ENCODE measurements at regions not wholly inside any gene's neighbourhood (a gene's known extent, or its start where the extent isn't known, plus 50 kb on each side); places are given as distances from the start of the nearest gene placed in this dataset. TPM values are rescaled to one million over a fixed set of nuclear protein-coding genes. Genes with fewer than 3 reads are reported as not detected.

DNA sequence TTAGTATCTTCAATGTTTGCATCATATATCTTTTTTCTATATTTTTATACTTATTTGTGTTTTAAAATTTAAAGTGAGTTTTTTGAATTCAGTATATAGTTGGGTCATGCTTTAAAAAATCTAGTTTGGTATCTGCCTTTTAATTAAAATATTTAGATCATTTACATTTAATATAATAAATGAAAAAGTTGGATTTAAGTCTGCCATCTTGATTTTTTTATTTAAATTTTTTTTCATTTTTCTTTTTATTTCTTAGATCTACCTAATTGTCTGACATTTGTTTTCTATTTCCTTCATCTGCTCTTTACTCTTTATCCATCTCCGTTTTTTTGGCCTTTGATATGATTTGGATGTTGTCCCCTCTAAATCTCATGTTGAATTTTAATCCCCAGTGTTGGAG, 50.0 kb upstream of the N4BP1 start:
- H3K79me2 ChIP-seq (ENCODE audit: insufficient read depth, low read length) = no peaks in the 10 kb centered on the region
- H3K4me2 ChIP-seq (ENCODE audit: insufficient read depth, low read length) = no peak overlapping the region
- DNase-seq (ENCODE audit: insufficient read length, low spot score, missing footprints) = no peak
- H3K36me3 ChIP-seq (ENCODE audit: insufficient read depth, low read length) = no peaks in the 10 kb centered on the region
- no peak overlapping the region for H3K4me3 ChIP-seq (ENCODE audit: insufficient read depth, low read length)
- no peak overlapping the region for H2AFZ ChIP-seq (ENCODE audit: low read length)
- H3K4me1 ChIP-seq (ENCODE audit: insufficient read depth, low read length) = no peaks in the 10 kb centered on the region
- no peak overlapping the region for H3K27ac ChIP-seq (ENCODE audit: low read depth, low read length)
- H3K27me3 ChIP-seq (ENCODE audit: insufficient read depth, low read length) = no peaks in the 10 kb centered on the region
- H4K20me1 ChIP-seq (ENCODE audit: insufficient read depth, low read length) = no peaks in the 10 kb centered on the region
- no peaks in the 10 kb centered on the region for H3K9me3 ChIP-seq (ENCODE audit: low read depth, low read length)
- TF ChIP-seq, protein P1, sequence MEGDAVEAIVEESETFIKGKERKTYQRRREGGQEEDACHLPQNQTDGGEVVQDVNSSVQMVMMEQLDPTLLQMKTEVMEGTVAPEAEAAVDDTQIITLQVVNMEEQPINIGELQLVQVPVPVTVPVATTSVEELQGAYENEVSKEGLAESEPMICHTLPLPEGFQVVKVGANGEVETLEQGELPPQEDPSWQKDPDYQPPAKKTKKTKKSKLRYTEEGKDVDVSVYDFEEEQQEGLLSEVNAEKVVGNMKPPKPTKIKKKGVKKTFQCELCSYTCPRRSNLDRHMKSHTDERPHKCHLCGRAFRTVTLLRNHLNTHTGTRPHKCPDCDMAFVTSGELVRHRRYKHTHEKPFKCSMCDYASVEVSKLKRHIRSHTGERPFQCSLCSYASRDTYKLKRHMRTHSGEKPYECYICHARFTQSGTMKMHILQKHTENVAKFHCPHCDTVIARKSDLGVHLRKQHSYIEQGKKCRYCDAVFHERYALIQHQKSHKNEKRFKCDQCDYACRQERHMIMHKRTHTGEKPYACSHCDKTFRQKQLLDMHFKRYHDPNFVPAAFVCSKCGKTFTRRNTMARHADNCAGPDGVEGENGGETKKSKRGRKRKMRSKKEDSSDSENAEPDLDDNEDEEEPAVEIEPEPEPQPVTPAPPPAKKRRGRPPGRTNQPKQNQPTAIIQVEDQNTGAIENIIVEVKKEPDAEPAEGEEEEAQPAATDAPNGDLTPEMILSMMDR (IDR thresholded peaks at IDR 0.05; ENCODE audit: extremely low read depth, low read depth, low read length) = no peak

Small RNAs in the stretch of these regions (small RNA-seq; reads per million reads assigned to genes)
- gene AC023827.1 = not detected
- not detected for gene MTND4LP25
- not detected for gene RNU6-257P
